Activated T-cell treated with anti-CD3 and anti-CD28 coated beads for 24 hours (primary cell): ENCODE measurements at regions not wholly inside any gene's neighbourhood (a gene's known extent, or its start where the extent isn't known, plus 50 kb on each side); places are given as distances from the start of the nearest gene placed in this dataset.

Experiments
- DNase-seq: peaks from one replicate; pipeline ENCODE4 v3.0.0-alpha.2; 2020; ENCODE audit warnings: low read depth

- no peak for DNase-seq
Observed at GRCh38 chr4:67122029-67122428, 423.3 kb downstream of the CENPC start.

DNA sequence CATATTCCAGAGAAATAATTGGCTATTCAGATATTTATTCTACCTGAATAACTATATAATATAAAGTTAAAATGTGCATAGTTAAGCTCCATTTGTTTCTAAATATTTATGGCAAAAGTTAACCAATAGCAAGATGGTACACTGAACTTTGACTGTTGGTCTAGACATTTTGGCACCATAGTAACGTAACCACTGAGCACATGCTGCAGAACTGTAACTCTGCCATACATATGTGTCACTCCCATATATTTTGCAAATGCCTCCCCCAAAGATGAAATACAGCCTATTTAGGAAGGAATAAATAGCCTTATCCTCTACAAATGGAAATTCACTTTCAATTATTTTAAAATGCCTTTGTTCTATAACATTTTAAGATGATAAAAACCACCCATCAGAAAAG is 424.9 kb downstream of the CENPC start:
- DNase-seq = no peak

GRCh38 chr4:67109276-67109675 is 436.0 kb downstream of the CENPC start:
- no peak for DNase-seq

DNA sequence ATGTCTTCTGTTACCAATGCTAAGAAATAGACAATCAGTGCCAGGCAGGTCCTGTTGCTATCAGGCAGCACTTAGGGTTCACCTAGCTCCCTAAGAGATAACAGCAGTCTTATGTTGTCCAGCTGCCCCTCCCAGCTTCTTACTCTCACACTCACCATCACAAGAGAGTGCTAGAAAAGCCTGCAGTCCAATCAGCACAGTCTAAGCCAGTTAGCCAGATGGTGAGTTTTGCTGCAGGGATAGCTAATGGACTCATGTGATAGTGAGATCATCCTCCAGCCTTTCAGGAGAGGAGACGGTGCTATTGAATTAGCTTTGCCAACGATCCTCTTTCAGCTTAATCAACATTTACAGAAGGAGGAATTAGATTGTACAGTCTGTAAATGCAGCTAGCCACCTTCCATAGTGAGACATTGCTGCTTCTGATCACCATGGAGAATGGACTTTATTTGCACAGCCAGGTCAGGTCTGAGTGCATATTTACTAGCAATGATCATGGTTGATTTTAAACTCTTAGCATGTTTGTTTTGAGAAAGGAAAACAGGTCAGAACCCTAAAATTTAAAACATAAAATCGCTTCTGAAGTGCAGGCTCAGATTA is 438.3 kb downstream of the CENPC start:
- DNase-seq = no peak

DNA sequence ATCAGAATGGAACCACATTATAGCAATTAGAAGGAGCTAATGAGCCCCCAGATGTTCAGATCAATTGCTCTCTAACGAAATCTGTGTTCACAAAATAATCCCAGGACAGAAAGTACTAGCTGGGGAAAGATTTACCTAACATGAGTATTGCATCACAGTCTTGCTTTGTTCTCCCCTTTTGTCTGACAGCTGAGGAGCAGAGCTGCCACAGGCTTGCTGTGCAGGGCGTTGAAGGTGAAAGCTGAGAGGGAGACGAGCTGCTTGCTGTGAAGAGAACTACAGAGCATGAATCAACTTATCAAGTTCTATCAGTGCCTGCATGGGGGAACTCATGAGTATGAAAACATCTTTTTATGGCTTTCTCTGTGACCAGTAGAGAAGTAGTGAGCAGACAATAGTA is 441.2 kb downstream of the CENPC start:
- DNase-seq = no peak

DNA sequence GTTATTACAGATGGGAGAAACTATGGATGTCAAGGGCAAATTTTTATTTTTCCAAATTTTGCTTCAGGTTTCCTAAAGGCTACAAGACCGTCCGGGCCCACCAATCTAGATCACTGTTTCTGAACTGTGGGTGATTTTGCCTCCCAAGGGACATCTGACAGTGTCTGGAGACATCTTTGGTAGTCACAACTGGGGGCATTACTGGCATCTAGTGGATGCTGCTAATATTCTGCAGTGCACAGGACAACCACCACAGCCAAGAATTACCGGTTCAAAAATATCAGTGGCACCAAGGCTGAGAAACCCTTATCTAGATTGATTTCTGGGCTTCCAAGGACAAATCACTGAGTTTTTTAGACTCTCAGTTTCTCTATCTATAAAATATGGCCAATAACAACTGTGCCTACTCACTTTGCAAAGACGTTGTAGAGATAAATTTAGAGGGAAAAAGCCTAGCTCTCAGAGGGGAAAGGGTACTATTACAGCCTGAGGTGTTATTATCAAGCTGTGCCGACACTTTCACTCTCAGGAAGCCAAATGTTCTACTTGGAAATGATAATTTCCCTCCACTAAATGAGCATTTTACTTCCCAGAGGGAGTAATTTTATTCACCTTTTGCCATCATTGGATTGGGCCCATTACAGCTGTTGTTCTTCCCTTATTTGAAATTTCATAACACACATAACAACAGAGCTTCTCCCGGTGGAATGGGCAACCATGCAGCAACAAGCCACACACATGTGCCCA is 442.1 kb downstream of the CENPC start:
- no peak for DNase-seq

- no peak for DNase-seq
Observed at GRCh38 chr4:67101612-67102011, 443.7 kb downstream of the CENPC start.

DNA sequence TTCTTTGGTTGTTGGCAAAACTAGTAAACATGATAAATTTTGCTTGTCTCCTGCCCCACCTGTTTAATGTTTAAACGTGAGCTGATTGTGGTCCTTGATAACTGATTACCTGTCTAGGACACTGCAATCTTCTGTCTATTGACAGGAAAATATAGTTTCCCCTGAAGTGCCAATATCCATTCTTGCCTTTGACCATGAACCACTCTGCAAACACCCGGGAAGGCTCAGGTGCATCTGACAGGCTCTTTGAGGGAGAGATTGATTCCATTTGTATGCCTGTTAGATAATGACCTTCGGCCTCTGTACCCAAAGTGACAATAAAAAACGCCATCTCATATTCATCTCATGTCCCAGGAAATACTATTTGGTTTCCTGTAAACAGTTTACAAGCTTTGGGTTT is 453.0 kb downstream of the CENPC start:
- no peak for DNase-seq

- no peak for DNase-seq
Observed at GRCh38 chr4:67091673-67092072, 453.6 kb downstream of the CENPC start.

GRCh38 chr4:67087897-67088296 is 457.4 kb downstream of the CENPC start:
- DNase-seq = peak; percentile 36

DNA sequence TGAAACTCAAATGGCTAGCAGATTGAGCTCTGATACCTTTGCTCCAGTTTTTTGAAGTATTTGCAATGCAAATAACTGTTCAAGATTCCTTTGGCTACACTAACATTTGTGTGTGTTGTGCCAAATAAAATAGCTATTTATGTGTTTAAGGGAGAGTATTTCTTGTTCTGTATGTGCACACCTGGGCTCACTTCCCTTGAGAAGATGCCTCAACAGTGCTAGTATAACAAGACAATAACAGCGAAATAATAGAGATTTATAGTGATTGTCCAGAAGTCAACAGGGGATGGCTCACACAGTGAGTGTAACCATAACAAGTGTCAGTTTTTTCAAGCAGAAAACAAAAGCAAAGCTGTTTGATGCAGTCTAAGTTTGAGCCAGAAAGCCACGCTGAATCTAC is 460.5 kb downstream of the CENPC start:
- DNase-seq = no peak

DNA sequence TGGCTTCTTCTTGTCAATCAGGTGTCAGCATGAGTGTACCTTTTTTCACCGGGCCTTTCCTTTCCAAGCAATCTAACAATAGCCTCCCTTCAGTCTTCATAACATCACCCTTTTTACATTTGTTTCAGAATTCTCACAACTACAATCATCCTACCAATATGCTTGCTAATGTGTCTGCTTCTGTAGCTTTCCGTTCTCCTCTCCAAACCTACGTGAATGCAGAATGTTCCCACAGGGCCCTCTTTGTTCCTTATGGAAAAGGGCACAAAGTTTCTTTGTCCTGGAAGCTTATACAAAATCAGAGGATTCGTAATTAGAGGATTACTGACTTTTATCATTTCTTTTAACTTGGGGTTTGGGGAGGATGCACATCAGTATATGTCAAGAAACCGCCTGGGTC is 461.8 kb downstream of the CENPC start:
- no peak for DNase-seq

DNA sequence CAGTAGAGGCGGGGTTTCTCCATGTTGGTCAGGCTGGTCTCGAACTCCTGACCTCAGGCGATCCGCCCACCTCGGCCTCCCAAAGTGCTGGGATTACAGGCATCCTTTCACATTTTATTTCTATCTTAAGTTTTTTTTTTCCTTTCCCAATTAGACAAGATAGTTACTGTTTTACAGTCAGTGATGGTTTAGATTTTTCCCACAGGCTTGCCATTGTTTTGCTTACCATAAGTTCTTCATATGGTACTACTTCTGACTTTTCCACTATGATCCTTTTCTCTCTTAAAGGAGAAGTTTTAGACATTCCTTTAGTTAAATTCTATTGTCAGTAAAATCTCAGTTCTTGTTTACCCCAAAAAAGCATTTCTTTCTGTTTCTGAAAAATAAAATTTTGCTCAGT is 462.6 kb downstream of the CENPC start:
- no peak for DNase-seq

DNA sequence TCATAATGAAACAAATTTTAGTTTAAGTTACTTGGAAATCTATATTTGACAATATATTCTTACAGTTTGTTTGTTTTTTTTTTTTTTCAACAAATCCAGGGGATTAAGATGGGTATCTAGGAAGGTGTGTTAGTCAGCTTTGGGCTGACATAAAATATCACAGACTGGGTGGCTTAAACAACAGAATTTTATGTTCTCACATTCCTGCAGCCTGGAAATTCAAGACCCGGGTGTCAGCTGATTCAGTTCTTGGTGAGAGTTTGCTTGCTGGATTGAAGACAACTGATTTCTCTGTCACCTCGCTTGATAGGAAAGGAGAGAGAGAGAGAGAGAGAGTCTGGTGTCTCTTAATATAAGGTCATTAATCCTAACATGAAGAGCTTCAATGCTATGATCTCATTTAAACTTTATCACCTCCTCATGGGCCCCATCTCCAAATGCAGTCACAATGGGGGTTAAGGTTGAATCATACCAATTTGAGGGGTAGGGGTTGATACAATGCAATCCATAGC is 465.2 kb downstream of the CENPC start:
- DNase-seq = no peak

DNA sequence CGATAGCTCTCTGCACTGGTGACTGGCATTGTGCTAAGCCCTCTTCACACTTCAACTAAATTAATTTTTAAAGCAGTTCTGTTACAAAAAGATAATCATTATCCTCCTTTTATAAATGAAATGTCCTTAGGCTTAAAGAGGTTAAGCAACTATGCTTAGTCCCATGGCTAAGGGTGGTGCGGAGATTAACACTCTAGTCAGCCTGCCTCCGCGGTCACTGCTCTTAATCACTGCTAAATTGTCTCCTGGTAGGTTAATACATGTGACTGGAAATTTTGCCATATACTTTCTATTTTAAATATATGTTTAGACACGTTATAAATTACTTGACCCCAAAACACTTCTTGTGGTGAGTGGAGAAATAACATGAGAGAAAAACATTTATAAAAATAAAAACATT is 473.7 kb downstream of the CENPC start:
- DNase-seq = no peak

DNA sequence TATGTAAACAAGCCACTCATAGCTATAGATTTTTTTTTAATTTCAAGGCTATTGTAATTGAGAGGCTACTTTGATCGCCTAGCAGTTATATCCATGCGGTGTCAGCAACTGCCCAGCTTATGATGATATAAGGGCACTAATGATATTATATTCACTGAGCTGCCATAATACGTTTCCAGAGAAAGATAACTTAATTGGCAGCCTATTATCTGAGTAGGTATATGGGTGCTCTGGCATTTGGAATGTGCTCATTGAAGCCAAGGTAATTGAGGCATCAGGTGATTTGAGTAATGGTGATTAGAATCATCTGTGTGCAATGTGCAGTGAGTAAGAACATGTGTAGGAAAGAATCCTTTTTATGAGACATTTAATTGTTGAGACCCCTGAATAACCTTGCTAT is 490.0 kb downstream of the CENPC start:
- DNase-seq = no peak

DNA sequence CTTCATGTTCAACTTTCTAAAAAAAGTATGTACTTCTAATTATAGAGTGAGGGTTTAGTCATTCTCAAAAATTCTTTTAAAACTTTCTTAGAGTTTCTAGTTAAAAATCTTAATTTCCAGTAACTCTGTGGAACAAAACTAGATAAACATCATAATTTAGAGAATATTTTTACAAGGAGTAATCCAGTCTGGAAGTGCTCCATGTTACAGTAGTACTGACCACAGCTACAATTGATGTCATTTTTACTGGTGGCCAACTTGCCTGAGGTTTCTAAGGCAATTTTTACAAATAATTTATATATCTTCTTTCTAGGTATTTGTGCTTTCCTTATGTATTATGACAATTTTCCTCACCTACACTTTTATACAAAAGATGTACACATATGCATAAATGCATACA is 490.4 kb downstream of the CENPC start:
- DNase-seq = no peak

- DNase-seq = no peak
Observed at GRCh38 chr4:67052814-67053675, 492.3 kb downstream of the CENPC start.

GRCh38 chr4:67051000-67051789 is 494.1 kb downstream of the CENPC start:
- DNase-seq = no peak

GRCh38 chr4:67049446-67049845 is 495.9 kb downstream of the CENPC start:
- no peak for DNase-seq

DNA sequence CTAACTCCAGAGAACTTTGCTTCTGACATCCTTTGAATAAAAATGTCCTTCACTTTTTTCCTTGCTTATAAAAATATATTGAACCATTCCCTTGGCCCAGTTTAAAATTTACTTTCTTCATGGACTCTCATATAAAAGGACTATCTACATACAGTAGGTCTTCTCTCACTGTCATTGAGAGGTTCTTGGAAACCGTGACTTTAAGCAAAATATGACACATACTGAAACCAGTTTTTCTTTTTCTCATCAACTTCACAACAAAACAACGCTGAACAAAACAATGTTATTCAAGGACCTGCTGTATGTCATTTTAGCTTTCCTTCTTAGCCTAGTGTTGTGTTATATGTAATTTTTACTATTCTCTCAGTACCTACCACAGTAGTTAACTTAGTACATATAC is 496.8 kb downstream of the CENPC start:
- DNase-seq = no peak

- no peak for DNase-seq
Observed at GRCh38 chr4:67040315-67040714, 505.0 kb downstream of the CENPC start.
